H1 (cell line): ENCODE measurements at regions not wholly inside any gene's neighbourhood (a gene's known extent, or its start where the extent isn't known, plus 50 kb on each side); places are given as distances from the start of the nearest gene placed in this dataset.

Source experiments
- CTCF ChIA-PET: fragments of 300-600 bp; sonication (Branson Sonifier 250); formaldehyde crosslinking; loops from one replicate; lab custom pipeline; 2021; ENCODE audit not compliant: partially characterized antibody; lab: Charles Lee
- POLR2A ChIA-PET: fragments of 300-600 bp; sonication (Branson Sonifier 250); formaldehyde crosslinking; loops from one replicate; lab custom pipeline; 2021; ENCODE audit warnings: inconsistent platforms; ENCODE audit not compliant: partially characterized antibody; lab: Charles Lee
- DNase-seq, 2 experiments: peaks; one replicate each; pipeline versions ENCODE4 v3.0.0 to v3.0.0-alpha.2; 2010 to 2022; ENCODE audit warnings: low spot score in 2 of 2, low read depth in 1 of 2, mixed read lengths in 1 of 2
- FAIRE-seq: peaks from 2 replicates; lab custom pipeline; 2011; peaks lifted over from hg19 to GRCh38; lab: Jason Lieb, UNC
- H2AFZ ChIP-seq: 2 replicates; pipeline ENCODE4 v1.8.1; 2012; ENCODE audit warnings: low read length, inconsistent platforms
- H2AK5ac ChIP-seq: 2 replicates; pipeline ENCODE4 v1.6.1; 2013; ENCODE audit warnings: low read depth, low read length
- H2BK120ac ChIP-seq: replicated peaks from 2 replicates; pipeline ENCODE3; 2013; ENCODE audit warnings: low read depth, low read length, inconsistent platforms
- H2BK12ac ChIP-seq: 2 replicates; pipeline ENCODE4 v1.6.1; 2013; ENCODE audit warnings: low read depth, low read length
- H2BK15ac ChIP-seq: 2 replicates; pipeline ENCODE4 v1.6.1; 2013; ENCODE audit warnings: low read length
- H2BK20ac ChIP-seq: 2 replicates; pipeline ENCODE4 v1.6.1; 2013; ENCODE audit warnings: low read length
- H2BK5ac ChIP-seq: 2 replicates; pipeline ENCODE4 v1.6.1; 2013; ENCODE audit warnings: low read depth, low read length
- H3K14ac ChIP-seq: 2 replicates; pipeline ENCODE4 v1.6.1; 2013; ENCODE audit warnings: inconsistent platforms; ENCODE audit not compliant: insufficient read length
- H3K18ac ChIP-seq: 2 replicates; pipeline ENCODE4 v1.6.1; 2013; ENCODE audit warnings: low read length; ENCODE audit errors: extremely low read depth
- H3K23ac ChIP-seq: 2 replicates; pipeline ENCODE4 v1.6.1; 2013; ENCODE audit warnings: inconsistent platforms; ENCODE audit not compliant: insufficient read length
- H3K23me2 ChIP-seq: 2 replicates; pipeline ENCODE4 v1.6.1; 2013; ENCODE audit warnings: low read depth, low read length
- H3K27ac ChIP-seq: 2 replicates; pipeline ENCODE4 v1.6.1; 2011; ENCODE audit warnings: low read depth, low read length, inconsistent platforms
- H3K27me3 ChIP-seq, 4 experiments: replicated peaks in 1 of 4; 1 replicate in 1 of 4; 2 replicates in 3 of 4; pipeline versions ENCODE4 v1.6.1 to v1.8.1; 2011 to 2013; ENCODE audit warnings: low read length in 3 of 4, mild to moderate bottlenecking in 3 of 4, inconsistent platforms in 2 of 4, mixed read lengths in 2 of 4, moderate library complexity in 1 of 4; ENCODE audit not compliant: control insufficient read depth in 3 of 4, insufficient read depth in 3 of 4; ENCODE audit errors: extremely low read depth in 1 of 4
- H3K36me3 ChIP-seq, 4 experiments: 2 replicates each; pipeline versions ENCODE4 v1.6.1 to v1.8.1; 2011 to 2013; ENCODE audit warnings: mild to moderate bottlenecking in 4 of 4, low read length in 3 of 4, moderate library complexity in 2 of 4, control low read depth in 1 of 4, inconsistent platforms in 1 of 4; ENCODE audit not compliant: insufficient read depth in 4 of 4, control insufficient read depth in 2 of 4
- H3K4ac ChIP-seq: replicated peaks from 2 replicates; pipeline ENCODE3; 2013; ENCODE audit warnings: low read length, low read depth, mixed read lengths, inconsistent platforms; ENCODE audit not compliant: insufficient read length
- H3K4me1 ChIP-seq, 4 experiments: replicated peaks in 1 of 4; 1 replicate in 1 of 4; 2 replicates in 3 of 4; pipeline versions ENCODE4 v1.6.1 to v1.8.1; 2011 to 2013; ENCODE audit warnings: low read length in 3 of 4, inconsistent platforms in 2 of 4, mixed read lengths in 1 of 4; ENCODE audit not compliant: insufficient read depth in 4 of 4, control insufficient read depth in 3 of 4
- H3K4me2 ChIP-seq, 2 experiments: 2 replicates each; pipeline versions ENCODE4 v1.6.1 to v1.8.1; 2011 to 2013; ENCODE audit warnings: low read depth in 2 of 2, low read length in 2 of 2, control low read depth in 1 of 2, inconsistent platforms in 1 of 2, mild to moderate bottlenecking in 1 of 2; ENCODE audit not compliant: insufficient read depth in 1 of 2
- H3K4me3 ChIP-seq, 4 experiments: fragments of 200-600, 300-600 bp in 1 of 4; sonication (generic), shearing (Covaris generic), sonication (Bioruptor Twin) in 1 of 4; 2 replicates each; pipeline versions ENCODE4 v1.5.1 to v1.8.1; 2011 to 2016; ENCODE audit warnings: low read length in 4 of 4, low read depth in 3 of 4, control low read depth in 2 of 4, inconsistent platforms in 2 of 4, mild to moderate bottlenecking in 2 of 4, mixed read lengths in 1 of 4, moderate library complexity in 1 of 4; ENCODE audit not compliant: insufficient read depth in 2 of 4; ENCODE audit errors: extremely low read depth in 1 of 4
- H3K56ac ChIP-seq: replicated peaks from 2 replicates; pipeline ENCODE3; 2013; ENCODE audit warnings: low read depth, mild to moderate bottlenecking, mixed read lengths, low read length, inconsistent platforms; ENCODE audit not compliant: insufficient read length
- H3K79me1 ChIP-seq: 2 replicates; pipeline ENCODE4 v1.6.1; 2013; ENCODE audit warnings: low read depth, low read length, control low read depth
- H3K79me2 ChIP-seq, 2 experiments: 2 replicates each; pipeline versions ENCODE4 v1.6.1 to v1.8.1; 2012 to 2013; ENCODE audit warnings: low read length in 2 of 2, mild to moderate bottlenecking in 2 of 2, inconsistent platforms in 1 of 2; ENCODE audit not compliant: insufficient read depth in 2 of 2, control insufficient read depth in 1 of 2
- H3K9ac ChIP-seq, 4 experiments: replicated peaks in 1 of 4; 1 replicate in 1 of 4; 2 replicates in 3 of 4; pipeline versions ENCODE4 v1.6.1 to v1.8.1; 2011 to 2013; ENCODE audit warnings: low read depth in 3 of 4, low read length in 3 of 4, control low read depth in 2 of 4, mild to moderate bottlenecking in 2 of 4, moderate library complexity in 2 of 4, inconsistent platforms in 1 of 4; ENCODE audit errors: extremely low read depth in 1 of 4
- H3K9me3 ChIP-seq, 2 experiments: 2 replicates each; pipeline versions ENCODE4 v1.6.1 to v1.8.1; 2012 to 2013; ENCODE audit warnings: mild to moderate bottlenecking in 2 of 2, moderate library complexity in 2 of 2, control low read depth in 1 of 2, inconsistent platforms in 1 of 2, low read depth in 1 of 2, low read length in 1 of 2, mixed read lengths in 1 of 2; ENCODE audit not compliant: insufficient read depth in 2 of 2
- H4K20me1 ChIP-seq, 2 experiments: replicated peaks in 1 of 2; 2 replicates each; pipeline versions ENCODE3 to v1.8.1; 2011 to 2013; ENCODE audit warnings: inconsistent platforms in 2 of 2, low read length in 2 of 2, mild to moderate bottlenecking in 1 of 2; ENCODE audit not compliant: insufficient read depth in 2 of 2, control insufficient read depth in 1 of 2
- H4K5ac ChIP-seq: 2 replicates; pipeline ENCODE4 v1.6.1; 2013; ENCODE audit warnings: low read length, low read depth, mixed read lengths, inconsistent platforms; ENCODE audit not compliant: insufficient read length
- H4K8ac ChIP-seq: 2 replicates; pipeline ENCODE4 v1.8.0; 2013; ENCODE audit warnings: mild to moderate bottlenecking, moderate library complexity, low read length, inconsistent platforms; ENCODE audit not compliant: insufficient read depth; ENCODE audit errors: extremely low read depth
- H4K91ac ChIP-seq: replicated peaks from 2 replicates; pipeline ENCODE3; 2013; ENCODE audit warnings: low read length, mixed read lengths, inconsistent platforms; ENCODE audit not compliant: insufficient read length
- SIN3A ChIP-seq, 2 experiments: IDR thresholded peaks in 1 of 2; conservative IDR thresholded peaks in 1 of 2; 2 replicates each; pipeline ENCODE4 v1.6.1; 2011 to 2012; ENCODE audit warnings: low read length in 2 of 2, improper control_type of control experiment in 1 of 2, low read depth in 1 of 2, mild to moderate bottlenecking in 1 of 2
- SIRT6 ChIP-seq: IDR thresholded peaks from one replicate; pipeline ENCODE4 v1.7.1; 2012; ENCODE audit warnings: low read length, inconsistent platforms
- WGBS, 2 experiments: shearing (Covaris generic) in 1 of 2; methylation state at CpG; one replicate each; pipeline versions ENCODE4 v1.1.6 to v1.1.7; 2013 to 2015; ENCODE audit warnings: low lambda C conversion rate in 2 of 2, mixed read lengths in 2 of 2, inconsistent platforms in 1 of 2, low coverage in 1 of 2, missing lambda C conversion rate in 1 of 2; ENCODE audit not compliant: insufficient replicate concordance in 2 of 2, insufficient coverage in 1 of 2, insufficient read length in 1 of 2; ENCODE audit errors: extremely low coverage in 1 of 2, missing lambda C conversion rate in 1 of 2; 5-methylcytosine and 5-hydroxymethylcytosine counted together

GRCh38 chrX:51825436-51825835 lies 68.0 kb upstream of the MAGED1 start:
- Histone ChIP-seq H3K9ac (no peak overlapping the region), H3K14ac (no peak overlapping the region), H2BK20ac (no peak overlapping the region), H4K8ac (no peak overlapping the region), H2BK12ac (no peak overlapping the region), H3K23me2 (no peaks in the 10 kb centered on the region), H3K27me3 (no peaks in the 10 kb centered on the region), H3K4me2 (no peak overlapping the region), H3K4me1 (peaks cover 0 to 5% (median 0%) of the 10 kb centered on the region in 4 experiments; a peak in 1 of 7 replicates)
- POLR2A ChIA-PET = interaction anchor here (1.8 to 2.3 kb wide), 2 partner anchors 14 to 18 kb away, joined by 4 read pairs; no protein-coding TSS in a partner anchor
- TF ChIP-seq SIN3A (conservative IDR thresholded peaks at IDR 0.05 in 1 of 2, IDR thresholded peaks at IDR 0.05 in 1 of 2; ENCODE audit: low read depth in 1 of 2, low read length in 2 of 2) = no peak
- no peak for TF ChIP-seq SIRT6
- TF ChIP-seq, all 59 proteins: peak for 0
- Histone ChIP-seq H3K9me3 (no peaks in the 10 kb centered on the region), H3K79me2 (peaks cover 0 to 91% of the 10 kb centered on the region in 2 experiments; a peak in 2 of 4 replicates), H2BK5ac (no peak overlapping the region), H4K5ac (no peak overlapping the region), H3K56ac (no peak overlapping the region), H2BK120ac (no peak overlapping the region), H3K4ac (no peak overlapping the region), H2AK5ac (no peak overlapping the region), H3K23ac (no peak overlapping the region), H3K27ac (no peak overlapping the region), H4K20me1 (peaks cover 2 to 5% of the 10 kb centered on the region in 2 experiments), H2AFZ (no peak overlapping the region), H2BK15ac (no peak overlapping the region), H3K79me1 (no peaks in the 10 kb centered on the region), H3K36me3 (no peaks in the 10 kb centered on the region), H3K18ac (no peak overlapping the region), H4K91ac (no peak overlapping the region), H3K4me3 (no peak overlapping the region)
- FAIRE-seq (no peak), DNase-seq (no peak)
- 94% methylated on average over 3 of the region's 3 CpGs; no CpG with 5 or more reads in 1 of the 2 experiments for WGBS, 2 experiments
- CTCF ChIA-PET = interaction anchor here (1.4 kb wide), 1 partner anchor 19 kb away, joined by 5 read pairs; no protein-coding TSS in a partner anchor
